ENCODE measurements at regions not wholly inside any gene's neighbourhood (a gene's known extent, or its start where the extent isn't known, plus 50 kb on each side); places are given as distances from the start of the nearest gene placed in this dataset.
A peak's percentile ranks its signal among the peaks of the same experiment; 100 is the strongest.

DNA sequence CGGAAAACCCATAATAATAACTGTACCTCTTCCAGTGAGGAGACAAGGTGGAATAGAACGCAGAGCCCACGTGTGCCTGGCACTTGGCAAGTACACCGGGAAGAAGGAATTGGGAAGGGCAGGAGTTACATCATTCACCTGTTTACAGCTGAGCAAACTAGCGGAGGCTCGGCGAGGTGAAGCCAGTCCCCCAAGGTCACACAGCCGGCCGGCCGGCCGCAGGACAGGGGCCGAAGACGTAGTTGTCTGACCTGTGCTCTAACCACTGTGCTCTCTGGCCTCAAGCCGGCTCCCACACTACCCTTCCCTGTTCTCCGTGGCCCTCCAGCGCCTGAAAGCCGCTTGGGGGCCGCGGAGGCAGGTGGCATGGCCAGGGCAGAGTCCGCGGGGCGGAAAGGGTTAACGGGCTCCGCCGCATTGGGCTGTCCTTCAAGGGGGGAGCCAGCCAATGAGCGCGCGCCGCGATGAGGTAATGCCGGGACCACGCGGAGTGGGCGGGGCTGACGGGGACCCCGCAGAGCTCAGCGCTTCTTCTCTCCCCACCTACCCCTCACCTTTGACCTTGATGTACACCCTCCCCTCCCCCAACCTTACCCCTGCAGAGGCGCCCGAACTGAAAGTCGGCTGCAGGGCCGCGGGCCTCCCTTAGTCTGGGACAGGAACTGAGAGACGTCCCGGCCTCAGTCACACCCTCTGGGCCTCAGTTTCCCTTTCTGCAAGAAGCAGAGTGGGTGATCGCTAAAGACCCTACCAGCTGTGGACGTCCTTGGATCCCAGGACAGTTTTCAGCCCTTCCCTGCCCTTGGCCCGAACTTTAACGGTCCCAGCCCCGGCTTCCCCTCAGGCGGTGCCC lies 125.1 kb downstream of the C9orf50 start (continued):
- no peak for TF ChIP-seq ZNF488 (tag by site-specific recombination; IDR thresholded peaks at IDR 0.05)
- TF ChIP-seq ZNF704 (tag by site-specific recombination; IDR thresholded peaks at IDR 0.05) = no peak
- no peak for TF ChIP-seq ZNF621 (tag by site-specific recombination; IDR thresholded peaks at IDR 0.05)
- no peak for TF ChIP-seq ZNF221 (tag by site-specific recombination; IDR thresholded peaks at IDR 0.05; ENCODE audit: borderline replicate concordance)
- TF ChIP-seq ZNF837 (tag by site-specific recombination; IDR thresholded peaks at IDR 0.05) = no peak
- TF ChIP-seq ZNF433 (tag by site-specific recombination; IDR thresholded peaks at IDR 0.05; ENCODE audit: low read depth) = no peak
- TF ChIP-seq SP3 (tag by site-specific recombination; IDR thresholded peaks at IDR 0.05) = peak; percentile 76
- peak; percentile 96 for TF ChIP-seq BCL11B (tag by site-specific recombination; IDR thresholded peaks at IDR 0.05; ENCODE audit: low read depth)
- 0 out of 2 replicates have a peak, but pooled peaks have one; percentile 12 for TF ChIP-seq PRDM4 (tag by site-specific recombination; IDR thresholded peaks at IDR 0.05)
- no peak for TF ChIP-seq ZNF529 (tag by site-specific recombination; IDR thresholded peaks at IDR 0.05; ENCODE audit: insufficient replicate concordance)
- TF ChIP-seq PBX3 (CRISPR knock-in tag; IDR thresholded peaks at IDR 0.05) = 0 out of 2 replicates have a peak, but pooled peaks have one; percentile 22
- no peak for TF ChIP-seq ZNF791 (tag by site-specific recombination; IDR thresholded peaks at IDR 0.05)
- 0 out of 2 replicates have a peak, but pooled peaks have one; percentile 15 for TF ChIP-seq ZNF610 (tag by site-specific recombination; IDR thresholded peaks at IDR 0.05; ENCODE audit: borderline replicate concordance)
- TF ChIP-seq ZNF624 (tag by site-specific recombination; IDR thresholded peaks at IDR 0.05) = no peak
- TF ChIP-seq HOXA7 (CRISPR knock-in tag; IDR thresholded peaks at IDR 0.05; ENCODE audit: borderline replicate concordance) = no peak
- TF ChIP-seq ZNF274 (IDR thresholded peaks at IDR 0.05; ENCODE audit: low read length) = no peak
- no peak for TF ChIP-seq ZNF274 (tag by site-specific recombination; IDR thresholded peaks at IDR 0.05; ENCODE audit: borderline replicate concordance)
- TF ChIP-seq INSM2 (tag by site-specific recombination; IDR thresholded peaks at IDR 0.05) = peak; percentile 41; the same call in 1 of the 2 replicates
- TF ChIP-seq GLIS1 (tag by site-specific recombination; IDR thresholded peaks at IDR 0.05) = peak; percentile 98
- TF ChIP-seq ZNF48 (tag by site-specific recombination; IDR thresholded peaks at IDR 0.05) = no peak
- TF ChIP-seq ZNF23 (tag by site-specific recombination; IDR thresholded peaks at IDR 0.05; ENCODE audit: borderline replicate concordance) = no peak
- TF ChIP-seq, protein P1, sequence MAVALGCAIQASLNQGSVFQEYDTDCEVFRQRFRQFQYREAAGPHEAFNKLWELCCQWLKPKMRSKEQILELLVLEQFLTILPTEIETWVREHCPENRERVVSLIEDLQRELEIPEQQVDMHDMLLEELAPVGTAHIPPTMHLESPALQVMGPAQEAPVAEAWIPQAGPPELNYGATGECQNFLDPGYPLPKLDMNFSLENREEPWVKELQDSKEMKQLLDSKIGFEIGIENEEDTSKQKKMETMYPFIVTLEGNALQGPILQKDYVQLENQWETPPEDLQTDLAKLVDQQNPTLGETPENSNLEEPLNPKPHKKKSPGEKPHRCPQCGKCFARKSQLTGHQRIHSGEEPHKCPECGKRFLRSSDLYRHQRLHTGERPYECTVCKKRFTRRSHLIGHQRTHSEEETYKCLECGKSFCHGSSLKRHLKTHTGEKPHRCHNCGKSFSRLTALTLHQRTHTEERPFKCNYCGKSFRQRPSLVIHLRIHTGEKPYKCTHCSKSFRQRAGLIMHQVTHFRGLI (tag by site-specific recombination; IDR thresholded peaks at IDR 0.05) = no peak
- peak; percentile 66; the same call in 1 of the 2 replicates for TF ChIP-seq KLF16 (tag by site-specific recombination; IDR thresholded peaks at IDR 0.05)
- no peak for TF ChIP-seq ZNF404 (tag by site-specific recombination; IDR thresholded peaks at IDR 0.05)
- no peak for TF ChIP-seq ZNF423 (tag by site-specific recombination; IDR thresholded peaks at IDR 0.05)
- TF ChIP-seq ZBTB48 (tag by site-specific recombination; IDR thresholded peaks at IDR 0.05) = 0 out of 2 replicates have a peak, but pooled peaks have one; percentile 9
- no peak for TF ChIP-seq ZNF701 (tag by site-specific recombination; IDR thresholded peaks at IDR 0.05)
- no peak for TF ChIP-seq ZNF239 (tag by site-specific recombination; IDR thresholded peaks at IDR 0.05)
- TF ChIP-seq ZNF416 (tag by site-specific recombination; IDR thresholded peaks at IDR 0.05) = no peak
- TF ChIP-seq ZSCAN23 (tag by site-specific recombination; IDR thresholded peaks at IDR 0.05) = 0 out of 2 replicates have a peak, but pooled peaks have one; percentile 49
- TF ChIP-seq ZNF629 (tag by site-specific recombination; IDR thresholded peaks at IDR 0.05) = peak; percentile 73
